HepG2 (cell line): ENCODE measurements at regions not wholly inside any gene's neighbourhood (a gene's known extent, or its start where the extent isn't known, plus 50 kb on each side); places are given as distances from the start of the nearest gene placed in this dataset.

Source experiments
- AGO1 ChIP-seq: fragments of 200-400 bp; formaldehyde crosslinking; IDR thresholded peaks from 2 replicates; pipeline ENCODE4 v1.6.1; 2017; ENCODE audit warnings: mild to moderate bottlenecking, low read depth, low read length, moderate library complexity; ENCODE audit not compliant: poor library complexity, severe bottlenecking
- KAT7 ChIP-seq: IDR thresholded peaks from 2 replicates; pipeline ENCODE4 v1.6.1; 2018; ENCODE audit warnings: borderline replicate concordance, missing compliant biosample characterization
- KLF16 ChIP-seq, 2 experiments: sonication (generic) in 1 of 2; formaldehyde crosslinking in 1 of 2; IDR thresholded peaks; 2 replicates each; pipeline versions ENCODE4 v1.6.1 to v1.8.0; 2016 to 2023; ENCODE audit warnings: missing genetic modification reagents in 2 of 2, missing compliant biosample characterization in 1 of 2
- PAXIP1 ChIP-seq: sonication (generic); formaldehyde crosslinking; conservative IDR thresholded peaks from 2 replicates; pipeline ENCODE4 v1.4.0; 2020; ENCODE audit warnings: mild to moderate bottlenecking, missing genetic modification reagents, moderate library complexity
- PHF20 ChIP-seq: sonication (generic); formaldehyde crosslinking; IDR thresholded peaks from 2 replicates; pipeline ENCODE4 v1.5.0; 2020; ENCODE audit warnings: mild to moderate bottlenecking, missing genetic modification reagents
- SIN3A ChIP-seq: IDR thresholded peaks from 2 replicates; pipeline ENCODE4 v1.6.1; 2011; ENCODE audit warnings: low read depth, mild to moderate bottlenecking, control low read depth, low read length, borderline replicate concordance
- ZFY ChIP-seq: sonication (generic); formaldehyde crosslinking; IDR thresholded peaks from 2 replicates; pipeline ENCODE4 v1.4.0; 2020; ENCODE audit warnings: missing genetic modification reagents
- ZNF282 ChIP-seq: fragments of 450-650 bp; IDR thresholded peaks from 2 replicates; pipeline ENCODE4 v1.6.1; 2018; ENCODE audit not compliant: partially characterized antibody
- TF ChIP-seq, protein P1 (sequence below): sonication (generic); formaldehyde crosslinking; IDR thresholded peaks from 2 replicates; pipeline ENCODE4 v1.4.0; 2020; ENCODE audit warnings: missing genetic modification reagents, mild to moderate bottlenecking, borderline replicate concordance
- TF ChIP-seq, protein P2 (sequence below): sonication (generic); formaldehyde crosslinking; IDR thresholded peaks from 2 replicates; pipeline ENCODE4 v1.5.0; 2020; ENCODE audit warnings: mild to moderate bottlenecking, missing genetic modification reagents, borderline replicate concordance
- TF ChIP-seq, protein P3 (sequence below): sonication (generic); formaldehyde crosslinking; IDR thresholded peaks from 2 replicates; pipeline ENCODE4 v1.5.1; 2020; ENCODE audit warnings: mild to moderate bottlenecking, missing genetic modification reagents, borderline replicate concordance

DNA sequence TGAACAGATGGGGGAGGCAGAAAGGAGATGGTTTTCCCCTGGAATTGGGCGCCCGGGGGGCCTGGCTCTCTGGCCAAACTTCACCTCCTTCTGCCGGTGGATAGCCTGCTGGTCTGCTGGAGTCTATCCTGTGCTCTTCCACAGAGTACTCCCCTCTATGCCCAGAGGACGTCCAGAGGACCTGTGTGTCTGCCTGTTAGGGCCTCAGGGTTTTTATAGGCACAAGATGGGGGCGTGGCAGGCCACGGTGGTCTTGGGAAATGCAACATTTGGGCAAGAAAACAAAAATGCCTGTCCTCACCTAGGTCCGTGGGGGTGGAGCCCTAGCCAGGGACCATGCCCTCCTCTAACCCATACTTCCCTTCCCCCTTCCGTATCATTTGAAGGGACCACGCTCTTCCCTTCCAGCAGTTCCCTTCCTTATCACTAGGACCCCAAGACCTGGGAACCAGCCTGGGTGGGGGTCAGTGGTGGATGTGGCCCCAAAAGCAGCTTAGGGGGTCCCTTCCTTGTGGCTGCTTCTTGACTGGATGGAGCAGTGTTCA, 53.6 kb upstream of the ZNF337 start (continued):
- TF ChIP-seq, protein P1, sequence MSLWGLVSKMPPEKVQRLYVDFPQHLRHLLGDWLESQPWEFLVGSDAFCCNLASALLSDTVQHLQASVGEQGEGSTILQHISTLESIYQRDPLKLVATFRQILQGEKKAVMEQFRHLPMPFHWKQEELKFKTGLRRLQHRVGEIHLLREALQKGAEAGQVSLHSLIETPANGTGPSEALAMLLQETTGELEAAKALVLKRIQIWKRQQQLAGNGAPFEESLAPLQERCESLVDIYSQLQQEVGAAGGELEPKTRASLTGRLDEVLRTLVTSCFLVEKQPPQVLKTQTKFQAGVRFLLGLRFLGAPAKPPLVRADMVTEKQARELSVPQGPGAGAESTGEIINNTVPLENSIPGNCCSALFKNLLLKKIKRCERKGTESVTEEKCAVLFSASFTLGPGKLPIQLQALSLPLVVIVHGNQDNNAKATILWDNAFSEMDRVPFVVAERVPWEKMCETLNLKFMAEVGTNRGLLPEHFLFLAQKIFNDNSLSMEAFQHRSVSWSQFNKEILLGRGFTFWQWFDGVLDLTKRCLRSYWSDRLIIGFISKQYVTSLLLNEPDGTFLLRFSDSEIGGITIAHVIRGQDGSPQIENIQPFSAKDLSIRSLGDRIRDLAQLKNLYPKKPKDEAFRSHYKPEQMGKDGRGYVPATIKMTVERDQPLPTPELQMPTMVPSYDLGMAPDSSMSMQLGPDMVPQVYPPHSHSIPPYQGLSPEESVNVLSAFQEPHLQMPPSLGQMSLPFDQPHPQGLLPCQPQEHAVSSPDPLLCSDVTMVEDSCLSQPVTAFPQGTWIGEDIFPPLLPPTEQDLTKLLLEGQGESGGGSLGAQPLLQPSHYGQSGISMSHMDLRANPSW = no peak
- TF ChIP-seq, protein P2, sequence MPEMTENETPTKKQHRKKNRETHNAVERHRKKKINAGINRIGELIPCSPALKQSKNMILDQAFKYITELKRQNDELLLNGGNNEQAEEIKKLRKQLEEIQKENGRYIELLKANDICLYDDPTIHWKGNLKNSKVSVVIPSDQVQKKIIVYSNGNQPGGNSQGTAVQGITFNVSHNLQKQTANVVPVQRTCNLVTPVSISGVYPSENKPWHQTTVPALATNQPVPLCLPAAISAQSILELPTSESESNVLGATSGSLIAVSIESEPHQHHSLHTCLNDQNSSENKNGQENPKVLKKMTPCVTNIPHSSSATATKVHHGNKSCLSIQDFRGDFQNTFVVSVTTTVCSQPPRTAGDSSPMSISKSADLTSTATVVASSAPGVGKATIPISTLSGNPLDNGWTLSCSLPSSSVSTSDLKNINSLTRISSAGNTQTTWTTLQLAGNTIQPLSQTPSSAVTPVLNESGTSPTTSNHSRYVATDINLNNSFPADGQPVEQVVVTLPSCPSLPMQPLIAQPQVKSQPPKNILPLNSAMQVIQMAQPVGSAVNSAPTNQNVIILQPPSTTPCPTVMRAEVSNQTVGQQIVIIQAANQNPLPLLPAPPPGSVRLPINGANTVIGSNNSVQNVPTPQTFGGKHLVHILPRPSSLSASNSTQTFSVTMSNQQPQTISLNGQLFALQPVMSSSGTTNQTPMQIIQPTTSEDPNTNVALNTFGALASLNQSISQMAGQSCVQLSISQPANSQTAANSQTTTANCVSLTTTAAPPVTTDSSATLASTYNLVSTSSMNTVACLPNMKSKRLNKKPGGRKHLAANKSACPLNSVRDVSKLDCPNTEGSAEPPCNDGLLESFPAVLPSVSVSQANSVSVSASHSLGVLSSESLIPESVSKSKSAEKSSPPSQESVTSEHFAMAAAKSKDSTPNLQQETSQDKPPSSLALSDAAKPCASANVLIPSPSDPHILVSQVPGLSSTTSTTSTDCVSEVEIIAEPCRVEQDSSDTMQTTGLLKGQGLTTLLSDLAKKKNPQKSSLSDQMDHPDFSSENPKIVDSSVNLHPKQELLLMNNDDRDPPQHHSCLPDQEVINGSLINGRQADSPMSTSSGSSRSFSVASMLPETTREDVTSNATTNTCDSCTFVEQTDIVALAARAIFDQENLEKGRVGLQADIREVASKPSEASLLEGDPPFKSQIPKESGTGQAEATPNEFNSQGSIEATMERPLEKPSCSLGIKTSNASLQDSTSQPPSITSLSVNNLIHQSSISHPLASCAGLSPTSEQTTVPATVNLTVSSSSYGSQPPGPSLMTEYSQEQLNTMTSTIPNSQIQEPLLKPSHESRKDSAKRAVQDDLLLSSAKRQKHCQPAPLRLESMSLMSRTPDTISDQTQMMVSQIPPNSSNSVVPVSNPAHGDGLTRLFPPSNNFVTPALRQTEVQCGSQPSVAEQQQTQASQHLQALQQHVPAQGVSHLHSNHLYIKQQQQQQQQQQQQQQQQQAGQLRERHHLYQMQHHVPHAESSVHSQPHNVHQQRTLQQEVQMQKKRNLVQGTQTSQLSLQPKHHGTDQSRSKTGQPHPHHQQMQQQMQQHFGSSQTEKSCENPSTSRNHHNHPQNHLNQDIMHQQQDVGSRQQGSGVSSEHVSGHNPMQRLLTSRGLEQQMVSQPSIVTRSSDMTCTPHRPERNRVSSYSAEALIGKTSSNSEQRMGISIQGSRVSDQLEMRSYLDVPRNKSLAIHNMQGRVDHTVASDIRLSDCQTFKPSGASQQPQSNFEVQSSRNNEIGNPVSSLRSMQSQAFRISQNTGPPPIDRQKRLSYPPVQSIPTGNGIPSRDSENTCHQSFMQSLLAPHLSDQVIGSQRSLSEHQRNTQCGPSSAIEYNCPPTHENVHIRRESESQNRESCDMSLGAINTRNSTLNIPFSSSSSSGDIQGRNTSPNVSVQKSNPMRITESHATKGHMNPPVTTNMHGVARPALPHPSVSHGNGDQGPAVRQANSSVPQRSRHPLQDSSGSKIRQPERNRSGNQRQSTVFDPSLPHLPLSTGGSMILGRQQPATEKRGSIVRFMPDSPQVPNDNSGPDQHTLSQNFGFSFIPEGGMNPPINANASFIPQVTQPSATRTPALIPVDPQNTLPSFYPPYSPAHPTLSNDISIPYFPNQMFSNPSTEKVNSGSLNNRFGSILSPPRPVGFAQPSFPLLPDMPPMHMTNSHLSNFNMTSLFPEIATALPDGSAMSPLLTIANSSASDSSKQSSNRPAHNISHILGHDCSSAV = 0 out of 2 replicates have a peak, but pooled peaks have one; percentile 42
- TF ChIP-seq PAXIP1 (CRISPR knock-in tag) (no peak), ZFY (no peak), ZNF282 (no peak), KAT7 (CRISPR knock-in tag) (no peak), SIN3A (peak; percentile 12; the same call in 1 of the 2 replicates), AGO1 (no peak), PHF20 (CRISPR knock-in tag) (peak; percentile 34; the same call in 1 of the 2 replicates), KLF16 (CRISPR knock-in tag; IDR thresholded peaks at IDR 0.05) (0 out of 4 replicates have a peak, but pooled peaks of 1 of the 2 experiments have one; percentile 23)
- TF ChIP-seq, protein P3, sequence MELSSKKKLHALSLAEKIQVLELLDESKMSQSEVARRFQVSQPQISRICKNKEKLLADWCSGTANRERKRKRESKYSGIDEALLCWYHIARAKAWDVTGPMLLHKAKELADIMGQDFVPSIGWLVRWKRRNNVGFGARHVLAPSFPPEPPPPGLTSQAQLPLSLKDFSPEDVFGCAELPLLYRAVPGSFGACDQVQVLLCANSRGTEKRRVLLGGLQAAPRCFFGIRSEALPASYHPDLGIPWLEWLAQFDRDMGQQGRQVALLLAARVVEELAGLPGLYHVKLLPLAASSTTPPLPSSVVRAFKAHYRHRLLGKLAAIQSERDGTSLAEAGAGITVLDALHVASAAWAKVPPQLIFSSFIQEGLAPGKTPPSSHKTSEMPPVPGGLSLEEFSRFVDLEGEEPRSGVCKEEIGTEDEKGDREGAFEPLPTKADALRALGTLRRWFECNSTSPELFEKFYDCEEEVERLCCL (CRISPR knock-in tag) = peak; percentile 67; the same call in 1 of the 2 replicates
